GM18505 (cell line): ENCODE measurements at regions not wholly inside any gene's neighbourhood (a gene's known extent, or its start where the extent isn't known, plus 50 kb on each side); places are given as distances from the start of the nearest gene placed in this dataset.

ENCODE experiments used
- ATAC-seq: cut with Tn5 transposase; IDR thresholded peaks from one replicate; pipeline ENCODE4 v1.9.1; 2021; ENCODE audit not compliant: unreplicated experiment
- POLR2A ChIP-seq: IDR thresholded peaks from 4 replicates; pipeline ENCODE4 v1.6.1; 2011; ENCODE audit warnings: borderline replicate concordance; ENCODE audit not compliant: insufficient read depth, insufficient read length; ENCODE audit errors: extremely low read depth

- TF ChIP-seq POLR2A: no peak
- no peak for ATAC-seq
Measured at GRCh38 chr7:51732116-51732515, 415.5 kb upstream of the COBL start.

- no peak for TF ChIP-seq POLR2A
- ATAC-seq: no peak
Measured at GRCh38 chr7:51731075-51731474, 414.5 kb upstream of the COBL start.

GRCh38 chr7:51727441-51727840 is 410.8 kb upstream of the COBL start:
- no peak for TF ChIP-seq POLR2A
- no peak for ATAC-seq

- no peak for ATAC-seq
- no peak for TF ChIP-seq POLR2A
Measured at GRCh38 chr7:51706851-51707250, 390.2 kb upstream of the COBL start.

GRCh38 chr7:51705701-51706100 is 389.1 kb upstream of the COBL start:
- TF ChIP-seq POLR2A: no peak
- ATAC-seq: no peak

- ATAC-seq: no peak
- TF ChIP-seq POLR2A: no peak
Measured at GRCh38 chr7:51702673-51703072, 386.1 kb upstream of the COBL start.

- ATAC-seq: no peak
Measured at GRCh38 chr7:51701935-51702334, 385.3 kb upstream of the COBL start.

GRCh38 chr7:51700593-51701215 is 384.1 kb upstream of the COBL start:
- TF ChIP-seq POLR2A: no peak

More at GRCh38 chr7:51701935-51702334, 385.3 kb upstream of the COBL start:
- no peak for TF ChIP-seq POLR2A

GRCh38 chr7:51693258-51693657 is 376.6 kb upstream of the COBL start:
- TF ChIP-seq POLR2A: no peak
- no peak for ATAC-seq

More at GRCh38 chr7:51700593-51701215, 384.1 kb upstream of the COBL start:
- ATAC-seq: no peak

GRCh38 chr7:51689547-51689946 is 372.9 kb upstream of the COBL start:
- no peak for TF ChIP-seq POLR2A
- ATAC-seq: no peak

- ATAC-seq: no peak
- TF ChIP-seq POLR2A: no peak
Measured at GRCh38 chr7:51685794-51686193, 369.2 kb upstream of the COBL start.

- no peak for TF ChIP-seq POLR2A
- ATAC-seq: no peak
Measured at GRCh38 chr7:51680594-51681399, 364.2 kb upstream of the COBL start.

GRCh38 chr7:51679358-51679757 is 362.7 kb upstream of the COBL start:
- no peak for ATAC-seq
- TF ChIP-seq POLR2A: no peak

GRCh38 chr7:51666751-51667150 is 350.1 kb upstream of the COBL start:
- no peak for TF ChIP-seq POLR2A
- no peak for ATAC-seq
